Kidney (tissue), 13 donors: ENCODE measurements at regions not wholly inside any gene's neighbourhood (a gene's known extent, or its start where the extent isn't known, plus 50 kb on each side); places are given as distances from the start of the nearest gene placed in this dataset.

Experiments
- DNase-seq, 5 donors: peaks; one replicate each; pipeline ENCODE4 v3.0.0-alpha.2; 2013 to 2020
- FAIRE-seq: peaks from 2 replicates; lab custom pipeline; 2012; peaks lifted over from hg19 to GRCh38; lab: Jason Lieb, UNC
- H3K27ac ChIP-seq, 2 donors: one replicate each; pipeline ENCODE4 v1.7.0; 2013; ENCODE audit warnings: low read depth in 2 of 2, low read length in 2 of 2, inconsistent platforms in 1 of 2
- H3K27me3 ChIP-seq: one replicate; pipeline ENCODE4 v1.7.1; 2013; ENCODE audit warnings: low read length, inconsistent platforms; ENCODE audit not compliant: control insufficient read depth, insufficient read depth
- H3K36me3 ChIP-seq, 3 donors: one replicate each; pipeline versions ENCODE4 v1.7.0 to v1.7.1; 2013; ENCODE audit warnings: low read length in 3 of 3, control low read depth in 1 of 3, inconsistent platforms in 1 of 3; ENCODE audit not compliant: insufficient read depth in 3 of 3, control insufficient read depth in 2 of 3
- H3K4me1 ChIP-seq, 3 donors: one replicate each; pipeline versions ENCODE4 v1.7.0 to v1.7.1; 2013; ENCODE audit warnings: low read length in 3 of 3, inconsistent platforms in 1 of 3, low read depth in 1 of 3; ENCODE audit not compliant: control insufficient read depth in 2 of 3, insufficient read depth in 2 of 3
- H3K4me3 ChIP-seq, 3 donors: one replicate each; pipeline versions ENCODE4 v1.7.0 to v1.8.1; 2013; ENCODE audit warnings: low read length in 3 of 3, control low read depth in 1 of 3, inconsistent platforms in 1 of 3
- H3K9ac ChIP-seq, 3 donors: one replicate each; pipeline versions ENCODE4 v1.7.0 to v1.7.1; 2013; ENCODE audit warnings: low read length in 3 of 3, control low read depth in 1 of 3, inconsistent platforms in 1 of 3
- H3K9me3 ChIP-seq, 3 donors: one replicate each; pipeline versions ENCODE4 v1.7.0 to v1.7.1; 2013; ENCODE audit warnings: low read length in 3 of 3, control low read depth in 1 of 3, inconsistent platforms in 1 of 3; ENCODE audit not compliant: control insufficient read depth in 2 of 3, insufficient read depth in 1 of 3
- intact Hi-C: fragments of 100-400 bp; cut with DNase I; formaldehyde crosslinking; loops from one replicate; pipeline ENCODE4 v1.11.1; 2022
- TF ChIP-seq, protein P1 (sequence below): IDR thresholded peaks from 3 replicates; pipeline ENCODE4 v1.5.1; 2012; ENCODE audit warnings: mild to moderate bottlenecking, moderate library complexity, borderline replicate concordance; ENCODE audit not compliant: insufficient read depth; ENCODE audit errors: extremely low read depth
- donor health status: control.
- donor health status: control.
- donor health status: control.
- donor health status: control.
- donor health status: control.
- donor health status: DM: yes; HTN: yes; CAD: no.
- donor health status: Normal renal cell carcinoma (clear cell type).

DNA sequence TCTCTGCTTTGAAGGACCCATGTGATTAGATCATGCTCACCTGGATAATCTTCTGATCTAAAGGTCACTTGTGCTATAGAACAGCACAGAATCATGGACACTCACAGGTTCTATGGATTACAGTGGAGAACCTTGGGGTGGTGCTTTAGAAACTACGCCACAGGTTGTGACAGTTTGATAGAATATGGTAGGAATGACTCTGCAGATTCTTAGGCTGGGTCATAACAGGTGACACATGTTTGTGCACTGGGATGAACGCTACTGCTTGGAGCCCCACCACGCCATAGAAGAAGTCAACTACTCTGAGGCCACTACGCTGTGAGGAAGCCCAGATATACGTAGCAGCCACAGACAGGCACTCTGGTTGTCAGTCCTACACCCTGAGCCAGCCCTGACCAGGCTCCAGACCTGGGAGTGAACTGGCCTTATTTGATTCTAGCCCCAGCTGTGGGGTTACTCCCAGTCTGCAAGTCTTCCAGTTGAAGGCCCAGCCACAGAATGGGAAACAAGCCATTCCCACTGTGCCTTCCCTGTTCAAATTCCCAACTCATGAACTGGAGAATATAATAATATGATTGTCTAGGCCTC is 99.0 kb upstream of the SLC24A3 start:
- intact Hi-C loops: no loop called here
- FAIRE-seq: no peak
- Histone ChIP-seq H3K9me3 (no peaks in the 10 kb centered on the region), H3K27me3 (no peaks in the 10 kb centered on the region), H3K4me3 (no peak overlapping the region), H3K27ac (no peak overlapping the region), H3K9ac (no peak overlapping the region), H3K4me1 (no peaks in the 10 kb centered on the region), H3K36me3 (no peaks in the 10 kb centered on the region)
- TF ChIP-seq, protein P1, sequence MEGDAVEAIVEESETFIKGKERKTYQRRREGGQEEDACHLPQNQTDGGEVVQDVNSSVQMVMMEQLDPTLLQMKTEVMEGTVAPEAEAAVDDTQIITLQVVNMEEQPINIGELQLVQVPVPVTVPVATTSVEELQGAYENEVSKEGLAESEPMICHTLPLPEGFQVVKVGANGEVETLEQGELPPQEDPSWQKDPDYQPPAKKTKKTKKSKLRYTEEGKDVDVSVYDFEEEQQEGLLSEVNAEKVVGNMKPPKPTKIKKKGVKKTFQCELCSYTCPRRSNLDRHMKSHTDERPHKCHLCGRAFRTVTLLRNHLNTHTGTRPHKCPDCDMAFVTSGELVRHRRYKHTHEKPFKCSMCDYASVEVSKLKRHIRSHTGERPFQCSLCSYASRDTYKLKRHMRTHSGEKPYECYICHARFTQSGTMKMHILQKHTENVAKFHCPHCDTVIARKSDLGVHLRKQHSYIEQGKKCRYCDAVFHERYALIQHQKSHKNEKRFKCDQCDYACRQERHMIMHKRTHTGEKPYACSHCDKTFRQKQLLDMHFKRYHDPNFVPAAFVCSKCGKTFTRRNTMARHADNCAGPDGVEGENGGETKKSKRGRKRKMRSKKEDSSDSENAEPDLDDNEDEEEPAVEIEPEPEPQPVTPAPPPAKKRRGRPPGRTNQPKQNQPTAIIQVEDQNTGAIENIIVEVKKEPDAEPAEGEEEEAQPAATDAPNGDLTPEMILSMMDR: no peak
- DNase-seq: no peak

DNA sequence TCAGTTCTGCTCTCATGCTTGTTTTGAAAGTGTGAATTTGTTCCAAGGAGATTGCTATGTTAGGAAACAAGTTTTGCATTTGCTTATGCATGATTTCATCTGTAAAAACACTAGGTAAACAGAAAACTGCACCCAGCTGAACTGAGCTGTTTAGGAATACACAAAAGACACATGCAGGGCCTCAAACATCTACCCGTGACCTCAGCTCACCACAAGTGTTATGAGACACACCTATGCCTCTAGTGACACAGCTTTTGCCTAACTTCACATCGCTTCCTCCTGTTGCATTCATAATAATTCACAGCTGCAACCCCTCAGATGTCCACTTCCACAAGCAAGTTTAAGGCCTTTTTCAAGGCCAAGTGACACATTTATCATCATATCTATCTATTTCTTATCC is 98.0 kb upstream of the SLC24A3 start:
- H3K36me3 ChIP-seq: no peaks in the 10 kb centered on the region
- no peak overlapping the region for H3K27ac ChIP-seq
- no peaks in the 10 kb centered on the region for H3K9me3 ChIP-seq
- intact Hi-C loops: no loop called here
- DNase-seq (no peak), FAIRE-seq (no peak)
- no peaks in the 10 kb centered on the region for H3K27me3 ChIP-seq
- no peak overlapping the region for H3K9ac ChIP-seq
- H3K4me1 ChIP-seq: no peaks in the 10 kb centered on the region
- TF ChIP-seq, protein P1: no peak
- no peak overlapping the region for H3K4me3 ChIP-seq

DNA sequence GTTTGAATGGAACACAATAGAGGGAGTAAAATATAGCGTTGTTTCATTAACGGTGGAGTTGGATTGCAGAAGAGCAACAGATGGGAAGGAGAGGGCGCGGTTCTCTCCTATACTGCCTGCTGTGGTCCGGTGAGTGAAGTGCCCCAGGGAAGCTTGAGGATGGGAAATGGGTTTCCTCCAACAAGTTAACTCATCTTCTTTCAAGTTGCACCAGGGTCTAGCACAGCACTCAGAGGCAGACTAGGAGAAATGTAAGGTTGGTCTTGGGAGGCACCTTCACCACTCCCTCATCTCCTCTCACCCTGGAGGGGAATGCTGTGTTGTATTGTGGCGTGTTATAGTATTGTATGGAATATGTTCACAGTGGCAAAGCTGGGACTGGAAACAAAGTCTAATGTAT is 96.9 kb upstream of the SLC24A3 start:
- DNase-seq (no peak), FAIRE-seq (no peak)
- Histone ChIP-seq H3K27me3 (no peaks in the 10 kb centered on the region), H3K4me3 (no peak overlapping the region), H3K36me3 (no peaks in the 10 kb centered on the region), H3K4me1 (no peaks in the 10 kb centered on the region), H3K27ac (no peak overlapping the region), H3K9ac (no peak overlapping the region), H3K9me3 (no peaks in the 10 kb centered on the region)
- TF ChIP-seq, protein P1: no peak
- intact Hi-C loops: no loop called here

DNA sequence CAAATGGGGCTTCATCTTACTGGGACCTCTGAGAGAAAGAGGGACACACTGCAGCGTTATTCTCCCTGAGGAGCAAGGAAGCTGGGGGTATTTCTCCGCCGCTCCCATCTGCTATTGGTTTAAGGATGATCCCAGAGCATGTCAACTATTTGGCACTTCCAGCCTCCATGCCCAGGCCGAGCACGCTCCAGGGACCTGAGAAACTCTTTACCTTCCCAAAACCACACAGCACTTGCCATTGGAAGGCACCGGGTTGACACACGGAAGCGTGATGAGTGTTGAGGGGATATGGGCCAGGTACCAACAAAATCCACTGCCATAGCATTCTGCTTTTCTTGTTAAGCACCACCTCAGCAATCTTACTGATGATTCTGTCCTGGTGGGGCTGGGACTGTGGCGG is 92.4 kb upstream of the SLC24A3 start:
- TF ChIP-seq, protein P1: no peak
- FAIRE-seq (no peak), DNase-seq (no peak)
- Histone ChIP-seq H3K27ac (no peak overlapping the region), H3K27me3 (no peaks in the 10 kb centered on the region), H3K4me1 (no peaks in the 10 kb centered on the region), H3K4me3 (no peak overlapping the region), H3K36me3 (no peaks in the 10 kb centered on the region), H3K9me3 (no peaks in the 10 kb centered on the region), H3K9ac (no peak overlapping the region)
- intact Hi-C loops: no loop called here
